ENCODE measurements at regions not wholly inside any gene's neighbourhood (a gene's known extent, or its start where the extent isn't known, plus 50 kb on each side); places are given as distances from the start of the nearest gene placed in this dataset.

- Histone ChIP-seq H3K79me1 (ENCODE audit: low read depth, low read length) (no peaks in the 10 kb centered on the region; the same call in 1 of the 2 replicates), H3K27ac (ENCODE audit: low read depth, low read length) (no peak overlapping the region), H2BK120ac (replicated peaks; ENCODE audit: low read depth, low read length) (no peak overlapping the region), H3K56ac (replicated peaks; ENCODE audit: insufficient read length, low read depth, low read length) (no peak overlapping the region), H3K4me3 (ENCODE audit: extremely low read depth in 1 of 4, insufficient read depth in 2 of 4, low read depth in 3 of 4, low read length in 4 of 4) (peak overlapping the region in 1 of 4 experiments; percentile 14; a peak in 1 of 8 replicates), H3K18ac (ENCODE audit: extremely low read depth, low read length) (no peak overlapping the region), H3K9me3 (ENCODE audit: insufficient read depth in 2 of 2, low read depth in 1 of 2, low read length in 1 of 2) (peaks cover 0 to 3% of the 10 kb centered on the region in 2 experiments; a peak in 1 of 4 replicates), H3K4ac (replicated peaks; ENCODE audit: insufficient read length, low read depth, low read length) (no peak overlapping the region), H2BK5ac (ENCODE audit: low read depth, low read length) (no peak overlapping the region), H3K23ac (ENCODE audit: insufficient read length) (no peak overlapping the region), H3K14ac (ENCODE audit: insufficient read length) (no peak overlapping the region), H4K20me1 (replicated peaks in 1 of 2; ENCODE audit: control insufficient read depth in 1 of 2, insufficient read depth in 2 of 2, low read length in 2 of 2) (no peaks in the 10 kb centered on the region), H3K79me2 (ENCODE audit: control insufficient read depth in 1 of 2, insufficient read depth in 2 of 2, low read length in 2 of 2) (no peaks in the 10 kb centered on the region), H3K4me2 (ENCODE audit: insufficient read depth in 1 of 2, low read depth in 2 of 2, low read length in 2 of 2) (peak overlapping the region in 1 of 2 experiments; percentile 18; a peak in 1 of 4 replicates), H2AK5ac (ENCODE audit: low read depth, low read length) (no peak overlapping the region), H2BK20ac (ENCODE audit: low read length) (no peak overlapping the region), H2BK15ac (ENCODE audit: low read length) (no peak overlapping the region), H3K27me3 (replicated peaks in 1 of 4; ENCODE audit: control insufficient read depth in 3 of 4, extremely low read depth in 1 of 4, insufficient read depth in 3 of 4, low read length in 3 of 4) (no peaks in the 10 kb centered on the region), H2AFZ (ENCODE audit: low read length) (no peak overlapping the region), H3K9ac (replicated peaks in 1 of 4; ENCODE audit: extremely low read depth in 1 of 4, low read depth in 3 of 4, low read length in 3 of 4) (no peak overlapping the region), H3K4me1 (replicated peaks in 1 of 4; ENCODE audit: control insufficient read depth in 3 of 4, insufficient read depth in 4 of 4, low read length in 3 of 4) (peaks cover 0 to 13% (median 3%) of the 10 kb centered on the region in 4 experiments; a peak in 2 of 7 replicates), H4K8ac (ENCODE audit: extremely low read depth, insufficient read depth, low read length) (no peak overlapping the region), H3K23me2 (ENCODE audit: low read depth, low read length) (no peaks in the 10 kb centered on the region; the same call in 1 of the 2 replicates), H2BK12ac (ENCODE audit: low read depth, low read length) (no peak overlapping the region), H3K36me3 (ENCODE audit: control insufficient read depth in 2 of 4, insufficient read depth in 4 of 4, low read length in 3 of 4) (no peaks in the 10 kb centered on the region), H4K91ac (replicated peaks; ENCODE audit: insufficient read length, low read length) (no peak overlapping the region), H4K5ac (ENCODE audit: insufficient read length, low read depth, low read length) (no peak overlapping the region)
- ChIA-PET POLR2A (ENCODE audit: partially characterized antibody) (interaction anchor here (0.8 to 1.5 kb wide), 3 partner anchors 10 to 279 kb away, joined by 3 to 6 read pairs (median 3); no protein-coding TSS in a partner anchor), CTCF (ENCODE audit: partially characterized antibody) (interaction anchor here (1.1 to 1.5 kb wide), 6 partner anchors 11 to 592 kb away, joined by 3 to 5 read pairs (median 4); no protein-coding TSS in a partner anchor)
- 58% methylated on average over 2 of the region's 2 CpGs; no CpG with 5 or more reads in 1 of the 2 experiments for WGBS, 2 experiments (ENCODE audit: extremely low coverage in 1 of 2, insufficient coverage in 1 of 2, insufficient read length in 1 of 2, insufficient replicate concordance in 2 of 2, low coverage in 1 of 2, low lambda C conversion rate in 2 of 2, missing lambda C conversion rate in 1 of 2)
- peak; percentile 93 for FAIRE-seq
- DNase-seq (ENCODE audit: low read depth in 1 of 2, low spot score in 2 of 2): no peak
- TF ChIP-seq SIX5 (IDR thresholded peaks at IDR 0.05; ENCODE audit: low read depth, low read length): no peak
- no peak for TF ChIP-seq SIN3A (conservative IDR thresholded peaks at IDR 0.05 in 1 of 2, IDR thresholded peaks at IDR 0.05 in 1 of 2; ENCODE audit: low read depth in 1 of 2, low read length in 2 of 2)
- TF ChIP-seq POU5F1 (IDR thresholded peaks at IDR 0.05; ENCODE audit: low read depth, low read length): 0 out of 2 replicates have a peak, but pooled peaks have one; percentile 31
- TF ChIP-seq EZH2 (IDR thresholded peaks at IDR 0.05; ENCODE audit: low read depth, low read length, severe bottlenecking): no peak
- TF ChIP-seq CBX8 (IDR thresholded peaks at IDR 0.05; ENCODE audit: borderline replicate concordance, low read depth, low read length): no peak
- no peak; the same call in 1 of the 2 replicates for TF ChIP-seq JUN (IDR thresholded peaks at IDR 0.05; ENCODE audit: low read depth, low read length)
- no peak for TF ChIP-seq KDM1A (IDR thresholded peaks at IDR 0.05; ENCODE audit: borderline replicate concordance, low read length)
- TF ChIP-seq USF2 (IDR thresholded peaks at IDR 0.05; ENCODE audit: low read length): no peak
- no peak for TF ChIP-seq TAF1 (IDR thresholded peaks at IDR 0.05; ENCODE audit: low read depth, low read length)
- TF ChIP-seq JUND (IDR thresholded peaks at IDR 0.05; ENCODE audit: low read length): peak; percentile 94
- no peak for TF ChIP-seq TEAD4 (IDR thresholded peaks at IDR 0.05; ENCODE audit: low read depth, low read length)
- TF ChIP-seq PHF8 (conservative IDR thresholded peaks at IDR 0.05; ENCODE audit: low read depth, low read length): no peak
- TF ChIP-seq SIRT6 (IDR thresholded peaks at IDR 0.05; ENCODE audit: low read length): no peak
Observed at GRCh38 chr3:40920041-40920440, 279.3 kb upstream of the CTNNB1 start.
